GM23248 (cell line): ENCODE measurements at regions not wholly inside any gene's neighbourhood (a gene's known extent, or its start where the extent isn't known, plus 50 kb on each side); places are given as distances from the start of the nearest gene placed in this dataset.

Experiments used
- EZH2 ChIP-seq: fragments of 200-600 bp; sonication (generic); IDR thresholded peaks from 2 replicates; pipeline ENCODE4 v1.6.1; 2018; ENCODE audit warnings: antibody characterized with exemption, mild to moderate bottlenecking; ENCODE audit not compliant: insufficient read depth, poor library complexity, severe bottlenecking
- EZH2phosphoT487 ChIP-seq: fragments of 200-600 bp; sonication (generic); IDR thresholded peaks from 2 replicates; pipeline ENCODE4 v1.6.1; 2018; ENCODE audit warnings: antibody characterized with exemption, moderate library complexity, mild to moderate bottlenecking, low read depth; ENCODE audit not compliant: insufficient read depth

GRCh38 chr3:75338342-75338741 is 325.8 kb upstream of the FRG2C start:
- no peak for TF ChIP-seq EZH2
- no peak for TF ChIP-seq EZH2phosphoT487
